HCT116 (cell line): ENCODE measurements at regions not wholly inside any gene's neighbourhood (a gene's known extent, or its start where the extent isn't known, plus 50 kb on each side); places are given as distances from the start of the nearest gene placed in this dataset.

Source experiments
- ATAC-seq: fragments of 200-7000 bp; cut with Tn5 transposase; 2 replicates; pipeline ENCODE4 v1.9.1; 2020; ENCODE audit warnings: mild to moderate bottlenecking, moderate library complexity
- BruUV-seq: library from RNA; stranded (reverse); fragments of 400-500 nt; replicated peaks from 2 replicates; lab custom pipeline; 2021; lab: Mats Ljungman, UMichigan
- CTCF ChIA-PET: fragments of 300-600 bp; sonication (Branson Sonifier 250); formaldehyde crosslinking; loops from one replicate; lab custom pipeline; 2021; ENCODE audit warnings: antibody characterized with exemption; lab: Charles Lee
- POLR2A ChIA-PET: fragments of 300-600, 350-600 bp; sonication (Branson Sonifier 250); formaldehyde crosslinking; loops from one replicate; lab custom pipeline; 2021; ENCODE audit warnings: antibody characterized with exemption; lab: Charles Lee
- RAD21 ChIA-PET, 2 experiments: fragments of 300-600 bp; sonication (Branson Sonifier 250); formaldehyde crosslinking; loops; one replicate each; lab custom pipeline; 2023; ENCODE audit warnings: low total read pairs in 2 of 2; ENCODE audit not compliant: uncharacterized antibody in 2 of 2, unreplicated experiment in 2 of 2, low non-redundant PET in 1 of 2; lab: Charles Lee
- DNase-seq: peaks from one replicate; pipeline ENCODE4 v3.0.0-alpha.2; 2010; ENCODE audit warnings: low read depth, low spot score
- H2AFZ ChIP-seq: fragments of 200-600 bp; shearing (Covaris generic), sonication (generic); 2 replicates; pipeline ENCODE4 v1.6.1; 2017; ENCODE audit warnings: low read depth, mixed run types, mixed read lengths, antibody characterized with exemption, low read length; ENCODE audit not compliant: poor library complexity, severe bottlenecking
- H3K27ac ChIP-seq: 2 replicates; pipeline ENCODE4 v1.5.1; 2012; ENCODE audit warnings: low read depth, low read length
- H3K27me3 ChIP-seq: fragments of 200-600 bp; sonication (generic); 2 replicates; pipeline ENCODE4 v1.6.1; 2016; ENCODE audit warnings: mixed run types, low read length, mixed read lengths; ENCODE audit not compliant: insufficient read depth
- H3K36me3 ChIP-seq, 2 experiments: fragments of 200-500 bp in 1 of 2; fragments of 200-600 bp in 1 of 2; sonication (Bioruptor generic) in 1 of 2; sonication (generic) in 1 of 2; 2 replicates each; pipeline versions ENCODE4 v1.5.1 to v1.6.1; 2014 to 2016; ENCODE audit warnings: low read length in 2 of 2, inconsistent platforms in 1 of 2, mixed read lengths in 1 of 2, mixed run types in 1 of 2; ENCODE audit not compliant: insufficient read depth in 2 of 2, control insufficient read depth in 1 of 2
- H3K4me1 ChIP-seq, 2 experiments: fragments of 200-600 bp in 1 of 2; sonication (generic) in 1 of 2; 2 replicates each; pipeline versions ENCODE4 v1.5.1 to v1.6.1; 2012 to 2017; ENCODE audit warnings: low read length in 2 of 2, inconsistent platforms in 1 of 2, mild to moderate bottlenecking in 1 of 2, mixed read lengths in 1 of 2, mixed run types in 1 of 2, moderate library complexity in 1 of 2; ENCODE audit not compliant: insufficient read depth in 2 of 2, control insufficient read depth in 1 of 2
- H3K4me2 ChIP-seq: fragments of 200-600 bp; sonication (generic); 2 replicates; pipeline ENCODE4 v1.6.1; 2017; ENCODE audit warnings: mixed run types, low read length, mixed read lengths
- H3K4me3 ChIP-seq, 2 experiments: fragments of 200-600 bp in 1 of 2; sonication (generic) in 1 of 2; replicated peaks in 1 of 2; 2 replicates each; pipeline ENCODE4 v1.5.1; 2011 to 2016; ENCODE audit warnings: low read length in 2 of 2, control low read depth in 1 of 2, low read depth in 1 of 2, mild to moderate bottlenecking in 1 of 2, mixed read lengths in 1 of 2, mixed run types in 1 of 2
- H3K79me2 ChIP-seq: fragments of 200-600 bp; sonication (generic); 2 replicates; pipeline ENCODE4 v1.6.1; 2017; ENCODE audit warnings: mild to moderate bottlenecking, mixed run types, low read length, moderate library complexity, mixed read lengths; ENCODE audit not compliant: insufficient read depth
- H3K9ac ChIP-seq: fragments of 200-600 bp; sonication (generic); 2 replicates; pipeline ENCODE4 v1.6.1; 2016; ENCODE audit warnings: low read length, mixed read lengths
- H3K9me2 ChIP-seq: fragments of 200-600 bp; sonication (generic), shearing (Covaris generic); 2 replicates; pipeline ENCODE4 v1.6.1; 2017; ENCODE audit warnings: mixed run types, mild to moderate bottlenecking, moderate library complexity; ENCODE audit not compliant: insufficient read depth
- H3K9me3 ChIP-seq, 2 experiments: fragments of 200-500 bp in 1 of 2; fragments of 200-600 bp in 1 of 2; sonication (Bioruptor generic) in 1 of 2; sonication (generic) in 1 of 2; 2 replicates each; pipeline ENCODE4 v1.6.1; 2014 to 2017; ENCODE audit warnings: low read length in 2 of 2, mixed read lengths in 2 of 2, inconsistent platforms in 1 of 2, low read depth in 1 of 2, mild to moderate bottlenecking in 1 of 2, mixed run types in 1 of 2, moderate library complexity in 1 of 2; ENCODE audit not compliant: control insufficient read depth in 1 of 2, insufficient read depth in 1 of 2
- H4K20me1 ChIP-seq: fragments of 200-600 bp; sonication (generic), shearing (Covaris generic); 2 replicates; pipeline ENCODE4 v1.6.1; 2017; ENCODE audit warnings: mixed run types, mild to moderate bottlenecking, moderate library complexity; ENCODE audit not compliant: insufficient read depth
- CBX3 ChIP-seq: IDR thresholded peaks from 2 replicates; pipeline ENCODE4 v1.6.1; 2012; ENCODE audit warnings: low read depth
- CEBPB ChIP-seq: IDR thresholded peaks from 2 replicates; pipeline ENCODE4 v1.6.1; 2012; ENCODE audit warnings: low read depth
- EGR1 ChIP-seq: IDR thresholded peaks from 2 replicates; pipeline ENCODE4 v1.6.1; 2012; ENCODE audit warnings: low read depth
- ELF1 ChIP-seq: IDR thresholded peaks from 2 replicates; pipeline ENCODE4 v1.6.1; 2012; ENCODE audit warnings: low read depth, borderline replicate concordance
- EZH2phosphoT487 ChIP-seq: fragments of 200-600 bp; IDR thresholded peaks from 2 replicates; pipeline ENCODE4 v1.6.1; 2018; ENCODE audit warnings: antibody characterized with exemption, borderline replicate concordance
- FOSL1 ChIP-seq: IDR thresholded peaks from 2 replicates; pipeline ENCODE4 v1.6.1; 2012; ENCODE audit warnings: low read depth
- JUND ChIP-seq: IDR thresholded peaks from 2 replicates; pipeline ENCODE4 v1.6.1; 2012
- MAX ChIP-seq: IDR thresholded peaks from 2 replicates; pipeline ENCODE4 v1.6.1; 2012
- POLR2A ChIP-seq: IDR thresholded peaks from 2 replicates; pipeline ENCODE4 v1.7.0; 2011; ENCODE audit warnings: borderline replicate concordance; ENCODE audit not compliant: insufficient read depth, insufficient read length; ENCODE audit errors: extremely low read depth
- POLR2AphosphoS5 ChIP-seq: IDR thresholded peaks from 2 replicates; pipeline ENCODE4 v1.6.1; 2011; ENCODE audit warnings: mild to moderate bottlenecking, low read depth, low read length, moderate library complexity
- RAD21 ChIP-seq: IDR thresholded peaks from 2 replicates; pipeline ENCODE4 v1.6.1; 2012; ENCODE audit warnings: low read depth, mild to moderate bottlenecking
- SIN3A ChIP-seq: IDR thresholded peaks from 2 replicates; pipeline ENCODE4 v1.6.1; 2012; ENCODE audit warnings: low read depth
- SRF ChIP-seq: IDR thresholded peaks from 2 replicates; pipeline ENCODE4 v1.6.1; 2012; ENCODE audit warnings: low read depth
- TCF7L2 ChIP-seq: IDR thresholded peaks from 2 replicates; pipeline ENCODE4 v1.7.0; 2011; ENCODE audit warnings: borderline replicate concordance, inconsistent platforms; ENCODE audit not compliant: insufficient read depth, insufficient read length; ENCODE audit errors: extremely low read depth
- YY1 ChIP-seq: IDR thresholded peaks from 2 replicates; pipeline ENCODE4 v1.6.1; 2011; ENCODE audit warnings: low read length, low read depth, moderate library complexity, mild to moderate bottlenecking; ENCODE audit not compliant: insufficient replicate concordance; ENCODE audit errors: extremely low read depth
- ZNF274 ChIP-seq: fragments of 200-500 bp; sonication (Bioruptor generic); IDR thresholded peaks from 2 replicates; pipeline ENCODE4 v1.6.1; 2014; ENCODE audit warnings: mild to moderate bottlenecking, low read depth, low read length, inconsistent platforms
- intact Hi-C: fragments of 100-400 bp; cut with micrococcal nuclease; formaldehyde crosslinking; loops from 2 replicates; pipeline ENCODE4 v1.10.0; 2022
- TF ChIP-seq, protein P1 (sequence below), 3 experiments: fragments of 200-600 bp in 1 of 3; sonication (generic) in 1 of 3; IDR thresholded peaks in 2 of 3; conservative IDR thresholded peaks in 1 of 3; 2 replicates each; pipeline ENCODE4 v1.5.1; 2012 to 2017; ENCODE audit warnings: low read depth in 2 of 3, low read length in 2 of 3, antibody characterized with exemption in 1 of 3, borderline replicate concordance in 1 of 3, control low read depth in 1 of 3, mild to moderate bottlenecking in 1 of 3, mixed read lengths in 1 of 3, mixed run types in 1 of 3, moderate library complexity in 1 of 3; ENCODE audit not compliant: insufficient read depth in 1 of 3
- TF ChIP-seq, protein P2 (sequence below): IDR thresholded peaks from 2 replicates; pipeline ENCODE4 v1.6.1; 2012

- no TSS peak for BruUV-seq
- H3K4me3 ChIP-seq: no peak overlapping the region
- RAD21 ChIA-PET: no interaction called here
Observed at GRCh38 chr5:30866142-30866541, 327.3 kb upstream of the CDH6 start.

GRCh38 chr5:30856242-30856641 is 337.2 kb upstream of the CDH6 start:
- intact Hi-C loops: no loop called here
- Histone ChIP-seq H3K9me3 (peaks cover 10 to 12% of the 10 kb centered on the region in 2 experiments; a peak in 3 of 4 replicates), H4K20me1 (no peaks in the 10 kb centered on the region), H3K27ac (no peak overlapping the region), H3K4me1 (no peaks in the 10 kb centered on the region), H3K4me3 (no peak overlapping the region), H3K4me2 (no peak overlapping the region), H3K79me2 (no peaks in the 10 kb centered on the region), H3K36me3 (no peaks in the 10 kb centered on the region), H2AFZ (no peak overlapping the region), H3K9me2 (no peaks in the 10 kb centered on the region), H3K27me3 (no peaks in the 10 kb centered on the region), H3K9ac (no peak overlapping the region)
- BruUV-seq: no TSS peak
- RAD21 ChIA-PET: no interaction called here
- POLR2A ChIA-PET: no interaction called here
- ATAC-seq: no peak
- no peak for DNase-seq
- CTCF ChIA-PET: no interaction called here
- no peak for TF ChIP-seq SRF
- no peak for TF ChIP-seq TCF7L2
- TF ChIP-seq RAD21: no peak
- TF ChIP-seq JUND: no peak
- no peak for TF ChIP-seq YY1
- TF ChIP-seq, protein P1, sequence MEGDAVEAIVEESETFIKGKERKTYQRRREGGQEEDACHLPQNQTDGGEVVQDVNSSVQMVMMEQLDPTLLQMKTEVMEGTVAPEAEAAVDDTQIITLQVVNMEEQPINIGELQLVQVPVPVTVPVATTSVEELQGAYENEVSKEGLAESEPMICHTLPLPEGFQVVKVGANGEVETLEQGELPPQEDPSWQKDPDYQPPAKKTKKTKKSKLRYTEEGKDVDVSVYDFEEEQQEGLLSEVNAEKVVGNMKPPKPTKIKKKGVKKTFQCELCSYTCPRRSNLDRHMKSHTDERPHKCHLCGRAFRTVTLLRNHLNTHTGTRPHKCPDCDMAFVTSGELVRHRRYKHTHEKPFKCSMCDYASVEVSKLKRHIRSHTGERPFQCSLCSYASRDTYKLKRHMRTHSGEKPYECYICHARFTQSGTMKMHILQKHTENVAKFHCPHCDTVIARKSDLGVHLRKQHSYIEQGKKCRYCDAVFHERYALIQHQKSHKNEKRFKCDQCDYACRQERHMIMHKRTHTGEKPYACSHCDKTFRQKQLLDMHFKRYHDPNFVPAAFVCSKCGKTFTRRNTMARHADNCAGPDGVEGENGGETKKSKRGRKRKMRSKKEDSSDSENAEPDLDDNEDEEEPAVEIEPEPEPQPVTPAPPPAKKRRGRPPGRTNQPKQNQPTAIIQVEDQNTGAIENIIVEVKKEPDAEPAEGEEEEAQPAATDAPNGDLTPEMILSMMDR (IDR thresholded peaks at IDR 0.05 in 2 of 3, conservative IDR thresholded peaks at IDR 0.05 in 1 of 3; ENCODE audit: borderline replicate concordance in 1 of 3, insufficient read depth in 1 of 3, low read depth in 2 of 3, low read length in 2 of 3): no peak
- TF ChIP-seq POLR2AphosphoS5: no peak
- no peak for TF ChIP-seq FOSL1
- TF ChIP-seq CEBPB: no peak
- no peak for TF ChIP-seq SIN3A
- TF ChIP-seq POLR2A: no peak

More at GRCh38 chr5:30866142-30866541, 327.3 kb upstream of the CDH6 start:
- Histone ChIP-seq H3K36me3 (no peaks in the 10 kb centered on the region), H3K9me3 (peaks cover 15 to 22% of the 10 kb centered on the region in 2 experiments; a peak in 2 of 4 replicates), H3K27ac (no peak overlapping the region), H3K4me2 (no peak overlapping the region), H4K20me1 (no peaks in the 10 kb centered on the region), H3K79me2 (no peaks in the 10 kb centered on the region), H3K4me1 (no peaks in the 10 kb centered on the region), H2AFZ (no peak overlapping the region), H3K9me2 (no peaks in the 10 kb centered on the region), H3K9ac (no peak overlapping the region), H3K27me3 (no peaks in the 10 kb centered on the region)
- DNase-seq: no peak
- no peak for ATAC-seq
- ChIA-PET POLR2A (no interaction called here), CTCF (no interaction called here)
- intact Hi-C loops: no loop called here
- TF ChIP-seq ZNF274 (no peak), TCF7L2 (no peak), EGR1 (no peak), EZH2phosphoT487 (no peak), ELF1 (no peak), JUND (no peak), POLR2A (no peak), SIN3A (no peak), MAX (no peak), CBX3 (no peak), SRF (no peak)
- TF ChIP-seq, protein P2, sequence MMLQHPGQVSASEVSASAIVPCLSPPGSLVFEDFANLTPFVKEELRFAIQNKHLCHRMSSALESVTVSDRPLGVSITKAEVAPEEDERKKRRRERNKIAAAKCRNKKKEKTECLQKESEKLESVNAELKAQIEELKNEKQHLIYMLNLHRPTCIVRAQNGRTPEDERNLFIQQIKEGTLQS: no peak
